ENCODE measurements at regions not wholly inside any gene's neighbourhood (a gene's known extent, or its start where the extent isn't known, plus 50 kb on each side); places are given as distances from the start of the nearest gene placed in this dataset.
"Not testable (repeated sequence)": the region's sequence is repeated elsewhere in the genome, so short reads cannot be mapped to it uniquely, and the experiment has no call there.

GRCh38 chr21:28387220-28387619, 605.5 kb downstream of the LTN1 start:
- no peak overlapping the region for H3K27ac Mint-ChIP-seq (ENCODE audit: low read depth, unreplicated experiment)
- no peaks in the 10 kb centered on the region for H3K36me3 Mint-ChIP-seq (ENCODE audit: insufficient read depth, unreplicated experiment)
- DNase-seq (ENCODE audit: unreplicated experiment): no peak
- no peak overlapping the region for H3K4me3 Mint-ChIP-seq (ENCODE audit: unreplicated experiment)
- intact Hi-C loops (cut with micrococcal nuclease): no loop called here
- no TSS peak for BruUV-seq (replicated peaks)
- ChIA-PET POLR2A (no interaction called here), CTCF (no interaction called here)
- no peaks in the 10 kb centered on the region for H3K27me3 Mint-ChIP-seq (ENCODE audit: insufficient read depth, unreplicated experiment)
- TF ChIP-seq, protein P1, sequence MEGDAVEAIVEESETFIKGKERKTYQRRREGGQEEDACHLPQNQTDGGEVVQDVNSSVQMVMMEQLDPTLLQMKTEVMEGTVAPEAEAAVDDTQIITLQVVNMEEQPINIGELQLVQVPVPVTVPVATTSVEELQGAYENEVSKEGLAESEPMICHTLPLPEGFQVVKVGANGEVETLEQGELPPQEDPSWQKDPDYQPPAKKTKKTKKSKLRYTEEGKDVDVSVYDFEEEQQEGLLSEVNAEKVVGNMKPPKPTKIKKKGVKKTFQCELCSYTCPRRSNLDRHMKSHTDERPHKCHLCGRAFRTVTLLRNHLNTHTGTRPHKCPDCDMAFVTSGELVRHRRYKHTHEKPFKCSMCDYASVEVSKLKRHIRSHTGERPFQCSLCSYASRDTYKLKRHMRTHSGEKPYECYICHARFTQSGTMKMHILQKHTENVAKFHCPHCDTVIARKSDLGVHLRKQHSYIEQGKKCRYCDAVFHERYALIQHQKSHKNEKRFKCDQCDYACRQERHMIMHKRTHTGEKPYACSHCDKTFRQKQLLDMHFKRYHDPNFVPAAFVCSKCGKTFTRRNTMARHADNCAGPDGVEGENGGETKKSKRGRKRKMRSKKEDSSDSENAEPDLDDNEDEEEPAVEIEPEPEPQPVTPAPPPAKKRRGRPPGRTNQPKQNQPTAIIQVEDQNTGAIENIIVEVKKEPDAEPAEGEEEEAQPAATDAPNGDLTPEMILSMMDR (IDR thresholded peaks at IDR 0.05; ENCODE audit: unreplicated experiment): no peak
- no peaks in the 10 kb centered on the region for H3K4me1 Mint-ChIP-seq (ENCODE audit: insufficient read depth, unreplicated experiment)
- H3K9me3 Mint-ChIP-seq (ENCODE audit: unreplicated experiment): no peaks in the 10 kb centered on the region

DNA sequence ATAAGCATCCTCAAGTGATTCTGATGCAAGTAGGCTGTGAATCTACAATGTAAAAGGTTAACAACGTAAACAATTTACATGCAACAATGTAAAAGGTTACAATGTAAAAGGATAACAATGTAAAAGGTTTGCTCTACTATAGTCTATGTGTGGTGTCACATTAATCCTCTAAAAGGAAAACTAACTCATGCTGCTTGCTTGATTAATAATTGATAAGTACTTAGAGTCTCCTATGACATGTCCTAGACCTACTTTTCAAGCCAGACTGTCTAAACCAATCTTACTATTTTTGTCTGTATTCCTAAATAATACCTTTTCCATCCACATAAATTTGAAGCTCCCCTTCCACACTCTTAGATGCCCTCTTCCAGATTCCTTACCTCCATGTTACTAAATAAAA, 606.8 kb downstream of the LTN1 start:
- ChIA-PET POLR2A (no interaction called here), CTCF (interaction anchor here (1.1 kb wide), 1 partner anchor 361 kb away, joined by 3 read pairs; no protein-coding TSS in a partner anchor)
- no peaks in the 10 kb centered on the region for H3K36me3 Mint-ChIP-seq (ENCODE audit: insufficient read depth, unreplicated experiment)
- H3K27ac Mint-ChIP-seq (ENCODE audit: low read depth, unreplicated experiment): no peak overlapping the region
- no peaks in the 10 kb centered on the region for H3K4me1 Mint-ChIP-seq (ENCODE audit: insufficient read depth, unreplicated experiment)
- TF ChIP-seq, protein P1 (IDR thresholded peaks at IDR 0.05; ENCODE audit: unreplicated experiment): no peak
- H3K9me3 Mint-ChIP-seq (ENCODE audit: unreplicated experiment): no peaks in the 10 kb centered on the region
- intact Hi-C loops (cut with micrococcal nuclease): no loop called here
- BruUV-seq (replicated peaks): no TSS peak
- no peak overlapping the region for H3K4me3 Mint-ChIP-seq (ENCODE audit: unreplicated experiment)
- no peaks in the 10 kb centered on the region for H3K27me3 Mint-ChIP-seq (ENCODE audit: insufficient read depth, unreplicated experiment)
- DNase-seq (ENCODE audit: unreplicated experiment): no peak

- not testable (repeated sequence) for H3K4me3 Mint-ChIP-seq (ENCODE audit: unreplicated experiment)
Measured at GRCh38 chr21:28381000-28381745, 611.5 kb downstream of the LTN1 start.

GRCh38 chr21:28380241-28380640, 612.4 kb downstream of the LTN1 start:
- Mint-ChIP-seq H3K27ac (ENCODE audit: low read depth, unreplicated experiment) (no peak overlapping the region), H3K4me1 (ENCODE audit: insufficient read depth, unreplicated experiment) (no peaks in the 10 kb centered on the region), H3K36me3 (ENCODE audit: insufficient read depth, unreplicated experiment) (no peaks in the 10 kb centered on the region), H3K4me3 (ENCODE audit: unreplicated experiment) (no peak overlapping the region), H3K27me3 (ENCODE audit: insufficient read depth, unreplicated experiment) (no peaks in the 10 kb centered on the region), H3K9me3 (ENCODE audit: unreplicated experiment) (no peaks in the 10 kb centered on the region)
- ChIA-PET CTCF (no interaction called here), POLR2A (no interaction called here)
- intact Hi-C loops (cut with micrococcal nuclease): no loop called here
- no TSS peak for BruUV-seq (replicated peaks)
- no peak for DNase-seq (ENCODE audit: unreplicated experiment)
- TF ChIP-seq, protein P1 (IDR thresholded peaks at IDR 0.05; ENCODE audit: unreplicated experiment): no peak

More at GRCh38 chr21:28381000-28381745, 611.5 kb downstream of the LTN1 start:
- H3K36me3 Mint-ChIP-seq (ENCODE audit: insufficient read depth, unreplicated experiment); H3K9me3 Mint-ChIP-seq (ENCODE audit: unreplicated experiment); H3K4me1 Mint-ChIP-seq (ENCODE audit: insufficient read depth, unreplicated experiment); H3K27me3 Mint-ChIP-seq (ENCODE audit: insufficient read depth, unreplicated experiment); intact Hi-C loops (cut with micrococcal nuclease); CTCF ChIA-PET; BruUV-seq (replicated peaks); DNase-seq (ENCODE audit: unreplicated experiment); POLR2A ChIA-PET; H3K27ac Mint-ChIP-seq (ENCODE audit: low read depth, unreplicated experiment): not testable (repeated sequence)

All from MCF 10A (cell line).